ENCODE measurements at regions not wholly inside any gene's neighbourhood (a gene's known extent, or its start where the extent isn't known, plus 50 kb on each side); places are given as distances from the start of the nearest gene placed in this dataset.

DNA sequence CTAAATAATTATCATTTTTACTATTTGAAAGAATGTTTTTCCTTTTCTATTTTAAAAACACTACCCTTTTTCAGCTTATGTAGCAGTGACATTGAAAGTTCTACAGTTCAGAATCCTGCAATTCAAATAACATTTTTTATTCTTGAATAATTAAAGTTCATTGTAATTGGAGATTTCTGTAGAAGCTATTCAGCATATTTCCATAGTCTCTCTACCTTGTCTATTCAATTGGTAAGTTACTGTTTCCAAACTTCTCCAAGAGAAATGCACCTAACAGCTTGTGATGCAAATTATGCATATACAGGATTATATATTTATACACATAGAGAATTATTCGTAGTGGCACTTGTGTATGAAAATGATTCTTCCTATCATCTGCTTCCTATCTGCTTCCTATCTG is 149.7 kb upstream of the ARRDC3 start:
- H3K4me3 ChIP-seq (ENCODE audit: low read length in 2 of 2): no peak overlapping the region
- no peaks in the 10 kb centered on the region for H3K9me3 ChIP-seq (ENCODE audit: control insufficient read depth in 2 of 2, insufficient read depth in 1 of 2, low read length in 1 of 2)
- WGBS: 86% methylated on average over 1 of the region's 1 CpG
- no peaks in the 10 kb centered on the region for H3K27me3 ChIP-seq (ENCODE audit: control insufficient read depth in 2 of 2, insufficient read depth in 1 of 2, low read length in 1 of 2)
- H3K36me3 ChIP-seq (ENCODE audit: control insufficient read depth in 2 of 2, insufficient read depth in 2 of 2, low read length in 1 of 2): no peaks in the 10 kb centered on the region
- DNase-seq (ENCODE audit: low read depth in 6 of 9, low spot score in 9 of 9): no peak
- no peaks in the 10 kb centered on the region for H3K4me1 ChIP-seq (ENCODE audit: control insufficient read depth in 2 of 2, insufficient read depth in 2 of 2, low read length in 2 of 2)
- no peak overlapping the region for H3K27ac ChIP-seq (ENCODE audit: low read depth in 1 of 2, low read length in 1 of 2)

DNA sequence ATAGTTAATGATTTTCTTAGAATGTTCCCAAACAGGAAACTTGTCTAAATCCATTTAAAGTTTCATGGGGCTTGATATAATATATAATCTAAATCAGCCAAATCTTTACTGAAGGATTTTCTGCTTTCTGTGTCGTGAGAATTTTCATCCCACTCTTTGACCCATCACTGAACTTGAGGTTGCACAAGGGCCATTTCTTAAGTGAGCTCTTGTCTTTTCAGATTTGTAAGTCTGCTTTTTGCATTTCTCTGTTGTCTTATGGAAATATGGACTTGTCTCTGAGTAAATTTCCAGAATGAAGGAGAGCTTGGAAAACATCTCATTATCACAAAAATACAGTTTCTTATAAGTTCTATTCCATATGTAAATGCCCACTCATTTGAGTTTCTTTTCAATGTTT is 149.2 kb upstream of the ARRDC3 start:
- DNase-seq (ENCODE audit: low read depth in 6 of 9, low spot score in 9 of 9): no peak
- H3K27ac ChIP-seq (ENCODE audit: low read depth in 1 of 2, low read length in 1 of 2): no peak overlapping the region
- no peak overlapping the region for H3K4me3 ChIP-seq (ENCODE audit: low read length in 2 of 2)
- no peaks in the 10 kb centered on the region for H3K36me3 ChIP-seq (ENCODE audit: control insufficient read depth in 2 of 2, insufficient read depth in 2 of 2, low read length in 1 of 2)
- no peaks in the 10 kb centered on the region for H3K9me3 ChIP-seq (ENCODE audit: control insufficient read depth in 2 of 2, insufficient read depth in 1 of 2, low read length in 1 of 2)
- 91% methylated on average over 1 of the region's 1 CpG for WGBS
- no peaks in the 10 kb centered on the region for H3K4me1 ChIP-seq (ENCODE audit: control insufficient read depth in 2 of 2, insufficient read depth in 2 of 2, low read length in 2 of 2)
- no peaks in the 10 kb centered on the region for H3K27me3 ChIP-seq (ENCODE audit: control insufficient read depth in 2 of 2, insufficient read depth in 1 of 2, low read length in 1 of 2)

DNA sequence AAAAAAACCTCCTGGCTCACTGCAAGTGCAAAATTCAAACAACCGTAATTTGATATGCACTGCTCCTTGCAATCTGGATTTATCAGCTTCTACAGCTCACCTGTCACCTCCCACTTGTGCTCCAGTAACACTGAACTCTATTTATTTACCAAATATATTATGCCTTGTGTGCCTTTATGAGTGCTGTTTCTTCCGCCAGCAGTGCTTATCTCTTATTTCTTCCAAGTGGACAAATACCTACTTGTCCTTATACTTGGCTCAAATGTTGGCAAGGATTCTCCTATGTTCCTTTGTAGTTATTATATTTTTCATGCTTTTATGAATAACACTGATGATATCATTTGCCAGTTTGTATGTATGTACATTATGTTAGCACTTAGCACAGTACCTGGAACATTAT is 145.7 kb upstream of the ARRDC3 start:
- H3K4me3 ChIP-seq (ENCODE audit: low read length in 2 of 2): no peak overlapping the region
- no peaks in the 10 kb centered on the region for H3K4me1 ChIP-seq (ENCODE audit: control insufficient read depth in 2 of 2, insufficient read depth in 2 of 2, low read length in 2 of 2)
- DNase-seq (ENCODE audit: low read depth in 6 of 9, low spot score in 9 of 9): no peak
- WGBS: 97% methylated on average over 2 of the region's 2 CpGs
- no peaks in the 10 kb centered on the region for H3K9me3 ChIP-seq (ENCODE audit: control insufficient read depth in 2 of 2, insufficient read depth in 1 of 2, low read length in 1 of 2)
- no peak overlapping the region for H3K27ac ChIP-seq (ENCODE audit: low read depth in 1 of 2, low read length in 1 of 2)
- no peaks in the 10 kb centered on the region for H3K36me3 ChIP-seq (ENCODE audit: control insufficient read depth in 2 of 2, insufficient read depth in 2 of 2, low read length in 1 of 2)
- no peaks in the 10 kb centered on the region for H3K27me3 ChIP-seq (ENCODE audit: control insufficient read depth in 2 of 2, insufficient read depth in 1 of 2, low read length in 1 of 2)

GRCh38 chr5:91521785-91522184 is 138.7 kb upstream of the ARRDC3 start:
- Histone ChIP-seq H3K4me1 (ENCODE audit: control insufficient read depth in 2 of 2, insufficient read depth in 2 of 2, low read length in 2 of 2) (no peaks in the 10 kb centered on the region), H3K27me3 (ENCODE audit: control insufficient read depth in 2 of 2, insufficient read depth in 1 of 2, low read length in 1 of 2) (no peaks in the 10 kb centered on the region), H3K4me3 (ENCODE audit: low read length in 2 of 2) (no peak overlapping the region), H3K36me3 (ENCODE audit: control insufficient read depth in 2 of 2, insufficient read depth in 2 of 2, low read length in 1 of 2) (no peaks in the 10 kb centered on the region), H3K27ac (ENCODE audit: low read depth in 1 of 2, low read length in 1 of 2) (no peak overlapping the region), H3K9me3 (ENCODE audit: control insufficient read depth in 2 of 2, insufficient read depth in 1 of 2, low read length in 1 of 2) (no peaks in the 10 kb centered on the region)
- DNase-seq (ENCODE audit: low read depth in 6 of 9, low spot score in 9 of 9): no peak
- WGBS: 97% methylated on average over 5 of the region's 5 CpGs

- DNase-seq (ENCODE audit: low read depth in 6 of 9, low spot score in 9 of 9): no peak
- Histone ChIP-seq H3K27ac (ENCODE audit: low read depth in 1 of 2, low read length in 1 of 2) (no peak overlapping the region), H3K4me1 (ENCODE audit: control insufficient read depth in 2 of 2, insufficient read depth in 2 of 2, low read length in 2 of 2) (no peaks in the 10 kb centered on the region), H3K9me3 (ENCODE audit: control insufficient read depth in 2 of 2, insufficient read depth in 1 of 2, low read length in 1 of 2) (no peaks in the 10 kb centered on the region), H3K36me3 (ENCODE audit: control insufficient read depth in 2 of 2, insufficient read depth in 2 of 2, low read length in 1 of 2) (no peaks in the 10 kb centered on the region), H3K27me3 (ENCODE audit: control insufficient read depth in 2 of 2, insufficient read depth in 1 of 2, low read length in 1 of 2) (no peaks in the 10 kb centered on the region), H3K4me3 (ENCODE audit: low read length in 2 of 2) (no peak overlapping the region)
- 97% methylated on average over 1 of the region's 1 CpG for WGBS
Observed at GRCh38 chr5:91521334-91521733, 138.2 kb upstream of the ARRDC3 start.

DNA sequence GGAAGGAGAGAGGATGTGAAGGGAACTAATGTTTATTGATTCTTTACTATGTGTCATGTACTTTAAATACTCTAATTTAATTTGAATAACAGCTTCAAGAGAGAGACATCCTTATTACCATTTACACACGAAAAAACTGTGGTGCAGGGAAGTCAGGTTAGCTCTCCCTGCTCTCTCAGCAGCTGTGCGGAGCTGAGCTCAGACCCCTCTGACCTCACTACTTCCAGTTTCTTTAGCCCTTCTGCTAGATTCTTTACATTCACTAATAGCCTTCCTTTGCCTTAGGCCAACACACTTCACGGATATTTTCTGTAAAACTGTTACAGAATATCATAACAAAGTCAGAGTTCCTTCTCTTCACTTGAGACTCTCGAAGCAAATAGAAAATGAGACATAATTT is 131.3 kb upstream of the ARRDC3 start:
- Histone ChIP-seq H3K4me3 (ENCODE audit: low read length in 2 of 2) (no peak overlapping the region), H3K27ac (ENCODE audit: low read depth in 1 of 2, low read length in 1 of 2) (no peak overlapping the region), H3K4me1 (ENCODE audit: control insufficient read depth in 2 of 2, insufficient read depth in 2 of 2, low read length in 2 of 2) (no peaks in the 10 kb centered on the region), H3K9me3 (ENCODE audit: control insufficient read depth in 2 of 2, insufficient read depth in 1 of 2, low read length in 1 of 2) (no peaks in the 10 kb centered on the region), H3K27me3 (ENCODE audit: control insufficient read depth in 2 of 2, insufficient read depth in 1 of 2, low read length in 1 of 2) (no peaks in the 10 kb centered on the region), H3K36me3 (ENCODE audit: control insufficient read depth in 2 of 2, insufficient read depth in 2 of 2, low read length in 1 of 2) (no peaks in the 10 kb centered on the region)
- WGBS: 94% methylated on average over 4 of the region's 4 CpGs
- DNase-seq (ENCODE audit: low read depth in 6 of 9, low spot score in 9 of 9): no peak

DNA sequence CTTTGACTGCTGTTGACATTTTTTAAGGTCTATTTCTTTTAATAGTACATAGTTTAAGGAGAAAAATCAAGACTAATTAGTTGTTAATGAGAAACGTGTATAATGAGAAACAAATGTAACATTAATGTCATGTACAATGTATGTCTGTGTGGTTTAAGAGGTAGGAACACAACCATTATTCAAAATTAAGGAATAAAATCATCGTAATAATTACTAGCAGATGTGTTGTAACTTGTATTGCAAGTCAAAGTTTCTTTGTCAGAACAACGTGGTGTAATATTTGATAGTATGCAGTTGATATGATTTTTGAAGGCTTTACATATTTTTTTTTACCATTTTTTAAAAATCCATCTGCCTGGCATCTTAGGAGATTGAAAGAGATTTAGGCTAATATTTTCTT is 120.2 kb upstream of the ARRDC3 start:
- no peak overlapping the region for H3K27ac ChIP-seq (ENCODE audit: low read depth in 1 of 2, low read length in 1 of 2)
- no peak overlapping the region for H3K4me3 ChIP-seq (ENCODE audit: low read length in 2 of 2)
- H3K4me1 ChIP-seq (ENCODE audit: control insufficient read depth in 2 of 2, insufficient read depth in 2 of 2, low read length in 2 of 2): no peaks in the 10 kb centered on the region
- no peaks in the 10 kb centered on the region for H3K9me3 ChIP-seq (ENCODE audit: control insufficient read depth in 2 of 2, insufficient read depth in 1 of 2, low read length in 1 of 2)
- WGBS: 92% methylated on average over 3 of the region's 3 CpGs
- no peak for DNase-seq (ENCODE audit: low read depth in 6 of 9, low spot score in 9 of 9)
- no peaks in the 10 kb centered on the region for H3K36me3 ChIP-seq (ENCODE audit: control insufficient read depth in 2 of 2, insufficient read depth in 2 of 2, low read length in 1 of 2)
- no peaks in the 10 kb centered on the region for H3K27me3 ChIP-seq (ENCODE audit: control insufficient read depth in 2 of 2, insufficient read depth in 1 of 2, low read length in 1 of 2)

DNA sequence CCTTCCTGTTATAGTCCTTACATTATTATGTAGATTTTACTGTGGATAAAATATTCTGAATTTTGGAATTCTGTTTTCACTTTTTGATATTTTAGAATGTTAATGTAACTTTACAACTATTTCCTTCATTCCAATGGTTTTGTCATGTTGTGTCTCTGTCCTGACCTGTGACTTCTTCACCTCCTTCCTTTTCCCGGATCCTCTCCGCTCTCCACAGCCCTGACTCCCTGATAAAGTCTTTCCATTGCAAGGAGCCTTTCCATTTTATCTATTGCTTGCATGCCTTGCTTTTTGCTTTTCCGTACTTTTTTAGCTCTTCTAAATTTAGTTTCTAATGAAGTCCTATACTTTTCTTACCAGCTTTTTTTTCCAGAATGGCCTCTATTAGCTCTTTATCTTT is 117.6 kb upstream of the ARRDC3 start:
- WGBS: 96% methylated on average over 3 of the region's 3 CpGs
- Histone ChIP-seq H3K9me3 (ENCODE audit: control insufficient read depth in 2 of 2, insufficient read depth in 1 of 2, low read length in 1 of 2) (no peaks in the 10 kb centered on the region), H3K4me3 (ENCODE audit: low read length in 2 of 2) (no peak overlapping the region), H3K27ac (ENCODE audit: low read depth in 1 of 2, low read length in 1 of 2) (no peak overlapping the region), H3K27me3 (ENCODE audit: control insufficient read depth in 2 of 2, insufficient read depth in 1 of 2, low read length in 1 of 2) (no peaks in the 10 kb centered on the region), H3K4me1 (ENCODE audit: control insufficient read depth in 2 of 2, insufficient read depth in 2 of 2, low read length in 2 of 2) (no peaks in the 10 kb centered on the region), H3K36me3 (ENCODE audit: control insufficient read depth in 2 of 2, insufficient read depth in 2 of 2, low read length in 1 of 2) (no peaks in the 10 kb centered on the region)
- DNase-seq (ENCODE audit: low read depth in 6 of 9, low spot score in 9 of 9): no peak

DNA sequence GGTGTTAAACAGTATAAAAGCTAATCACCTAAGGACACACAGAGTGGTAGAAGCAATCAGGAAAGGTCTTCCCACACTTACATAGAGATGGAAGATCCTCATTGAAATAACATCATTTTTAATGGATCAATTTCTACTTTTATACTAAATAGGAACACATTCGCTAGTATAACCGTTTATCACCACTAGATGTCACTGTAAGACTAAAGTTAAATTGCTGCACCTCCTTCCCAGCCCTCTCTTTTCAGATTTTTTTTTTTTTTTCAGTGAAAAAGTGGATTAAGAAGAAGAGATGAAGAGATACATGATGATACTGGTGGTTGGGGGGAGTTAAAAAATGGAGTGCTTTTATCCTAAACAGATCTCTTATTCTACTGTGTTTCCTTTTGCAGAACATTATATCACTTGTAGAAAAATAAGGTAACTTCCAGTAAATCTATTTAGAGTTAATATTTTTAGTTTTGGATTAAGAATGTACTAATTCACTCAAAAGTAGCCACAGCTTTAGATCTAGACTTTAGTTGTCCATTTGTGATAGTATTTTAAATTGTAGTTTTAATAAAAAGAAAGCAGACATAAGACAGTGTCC is 116.9 kb upstream of the ARRDC3 start:
- Histone ChIP-seq H3K4me1 (ENCODE audit: control insufficient read depth in 2 of 2, insufficient read depth in 2 of 2, low read length in 2 of 2) (no peaks in the 10 kb centered on the region), H3K4me3 (ENCODE audit: low read length in 2 of 2) (no peak overlapping the region), H3K27me3 (ENCODE audit: control insufficient read depth in 2 of 2, insufficient read depth in 1 of 2, low read length in 1 of 2) (no peaks in the 10 kb centered on the region), H3K9me3 (ENCODE audit: control insufficient read depth in 2 of 2, insufficient read depth in 1 of 2, low read length in 1 of 2) (no peaks in the 10 kb centered on the region), H3K27ac (ENCODE audit: low read depth in 1 of 2, low read length in 1 of 2) (no peak overlapping the region), H3K36me3 (ENCODE audit: control insufficient read depth in 2 of 2, insufficient read depth in 2 of 2, low read length in 1 of 2) (no peaks in the 10 kb centered on the region)
- DNase-seq (ENCODE audit: low read depth in 6 of 9, low spot score in 9 of 9): peak in 8 of 9 donors; percentile 2 to 52 (median 27)
- 0% methylated on average over 2 of the region's 2 CpGs for WGBS

- Histone ChIP-seq H3K27ac (ENCODE audit: low read depth in 1 of 2, low read length in 1 of 2) (no peak overlapping the region), H3K9me3 (ENCODE audit: control insufficient read depth in 2 of 2, insufficient read depth in 1 of 2, low read length in 1 of 2) (no peaks in the 10 kb centered on the region), H3K4me3 (ENCODE audit: low read length in 2 of 2) (no peak overlapping the region), H3K27me3 (ENCODE audit: control insufficient read depth in 2 of 2, insufficient read depth in 1 of 2, low read length in 1 of 2) (no peaks in the 10 kb centered on the region), H3K4me1 (ENCODE audit: control insufficient read depth in 2 of 2, insufficient read depth in 2 of 2, low read length in 2 of 2) (no peaks in the 10 kb centered on the region), H3K36me3 (ENCODE audit: control insufficient read depth in 2 of 2, insufficient read depth in 2 of 2, low read length in 1 of 2) (no peaks in the 10 kb centered on the region)
- 94% methylated on average over 2 of the region's 2 CpGs for WGBS
- DNase-seq (ENCODE audit: low read depth in 6 of 9, low spot score in 9 of 9): no peak
Observed at GRCh38 chr5:91495699-91496098, 112.6 kb upstream of the ARRDC3 start.
